G401.6 (cell line): ENCODE measurements at regions not wholly inside any gene's neighbourhood (a gene's known extent, or its start where the extent isn't known, plus 50 kb on each side); places are given as distances from the start of the nearest gene placed in this dataset.
A peak's percentile ranks its signal among the peaks of the same experiment; 100 is the strongest.

ENCODE experiments used
- FAIRE-seq: peaks from 2 replicates; lab custom pipeline; 2012; peaks lifted over from hg19 to GRCh38; lab: Jason Lieb, UNC

- no peak for FAIRE-seq
These were observed 225.7 kb downstream of the DPH6 start for GRCh38 chr15:35320158-35320780.

GRCh38 chr15:35319354-35319753, 226.6 kb downstream of the DPH6 start:
- no peak for FAIRE-seq

GRCh38 chr15:35317217-35317616, 228.7 kb downstream of the DPH6 start:
- FAIRE-seq = no peak

GRCh38 chr15:35312344-35312743, 227.2 kb upstream of the NANOGP8 start:
- peak; percentile 96 for FAIRE-seq

GRCh38 chr15:35311615-35312014, 226.5 kb upstream of the NANOGP8 start:
- no peak for FAIRE-seq

GRCh38 chr15:35309886-35310285, 224.8 kb upstream of the NANOGP8 start:
- FAIRE-seq = no peak

- peak; percentile 100 for FAIRE-seq
These were observed 223.7 kb upstream of the NANOGP8 start for GRCh38 chr15:35308802-35309201.

GRCh38 chr15:35307676-35308075, 222.6 kb upstream of the NANOGP8 start:
- no peak for FAIRE-seq

GRCh38 chr15:35307026-35307425, 221.9 kb upstream of the NANOGP8 start:
- no peak for FAIRE-seq

GRCh38 chr15:35306361-35306981, 221.4 kb upstream of the NANOGP8 start:
- FAIRE-seq = peak; percentile 100

GRCh38 chr15:35305946-35306345, 220.9 kb upstream of the NANOGP8 start:
- FAIRE-seq = no peak

GRCh38 chr15:35305031-35305550, 220.0 kb upstream of the NANOGP8 start:
- FAIRE-seq = no peak

- FAIRE-seq = no peak
These were observed 219.3 kb upstream of the NANOGP8 start for GRCh38 chr15:35304389-35304788.

GRCh38 chr15:35302334-35302733, 217.2 kb upstream of the NANOGP8 start:
- FAIRE-seq = no peak

GRCh38 chr15:35301088-35301487, 216.0 kb upstream of the NANOGP8 start:
- FAIRE-seq = no peak

GRCh38 chr15:35299059-35299735, 214.1 kb upstream of the NANOGP8 start:
- no peak for FAIRE-seq

- FAIRE-seq = no peak
These were observed 213.4 kb upstream of the NANOGP8 start for GRCh38 chr15:35298509-35298908.

GRCh38 chr15:35293353-35294130, 208.4 kb upstream of the NANOGP8 start:
- peak; percentile 99 for FAIRE-seq

- FAIRE-seq = no peak
These were observed 205.2 kb upstream of the NANOGP8 start for GRCh38 chr15:35290301-35290721.

- peak; percentile 99 for FAIRE-seq
These were observed 204.0 kb upstream of the NANOGP8 start for GRCh38 chr15:35289024-35289617.

- no peak for FAIRE-seq
These were observed 203.5 kb upstream of the NANOGP8 start for GRCh38 chr15:35288580-35288979.

GRCh38 chr15:35286721-35287120, 201.6 kb upstream of the NANOGP8 start:
- FAIRE-seq = no peak
